ENCODE measurements at regions not wholly inside any gene's neighbourhood (a gene's known extent, or its start where the extent isn't known, plus 50 kb on each side); places are given as distances from the start of the nearest gene placed in this dataset.

- no TSS peak for BruUV-seq (replicated peaks)
- no peaks in the 10 kb centered on the region for H4K20me1 ChIP-seq (replicated peaks; ENCODE audit: control insufficient read depth, insufficient read depth, low read length)
- H3K27ac ChIP-seq (ENCODE audit: extremely low read depth, low read depth, low read length), result no peak overlapping the region
- no peak overlapping the region for H3K9ac ChIP-seq (ENCODE audit: insufficient read depth in 1 of 2, low read depth in 2 of 2, low read length in 2 of 2)
- H3K4me2 ChIP-seq (ENCODE audit: insufficient read depth, low read length), result no peak overlapping the region
- H3K9me1 ChIP-seq (ENCODE audit: control insufficient read depth, insufficient read depth, low read length), result no peaks in the 10 kb centered on the region
- no peak overlapping the region for H2AFZ ChIP-seq (ENCODE audit: low read depth, low read length)
- H3K27me3 ChIP-seq (ENCODE audit: control insufficient read depth in 2 of 2, insufficient read depth in 2 of 2, low read length in 2 of 2), result peaks cover 0 to 11% of the 10 kb centered on the region in 2 experiments; a peak in 1 of 5 replicates
- no peaks in the 10 kb centered on the region for H3K4me1 ChIP-seq (replicated peaks in 1 of 2; ENCODE audit: control insufficient read depth in 2 of 2, insufficient read depth in 2 of 2, low read length in 2 of 2)
- no peak for ATAC-seq
- TF ChIP-seq ZNF609 (CRISPR knock-in tag; IDR thresholded peaks at IDR 0.05; ENCODE audit: borderline replicate concordance) (no peak), CBFB (CRISPR knock-in tag; IDR thresholded peaks at IDR 0.05) (no peak), ZZZ3 (IDR thresholded peaks at IDR 0.05) (no peak), ZFP36 (IDR thresholded peaks at IDR 0.05; ENCODE audit: low read depth, low read length, partially characterized antibody) (no peak), TAF9B (IDR thresholded peaks at IDR 0.05; ENCODE audit: partially characterized antibody) (no peak), BRD4 (IDR thresholded peaks at IDR 0.05) (no peak)
- TF ChIP-seq, protein P1, sequence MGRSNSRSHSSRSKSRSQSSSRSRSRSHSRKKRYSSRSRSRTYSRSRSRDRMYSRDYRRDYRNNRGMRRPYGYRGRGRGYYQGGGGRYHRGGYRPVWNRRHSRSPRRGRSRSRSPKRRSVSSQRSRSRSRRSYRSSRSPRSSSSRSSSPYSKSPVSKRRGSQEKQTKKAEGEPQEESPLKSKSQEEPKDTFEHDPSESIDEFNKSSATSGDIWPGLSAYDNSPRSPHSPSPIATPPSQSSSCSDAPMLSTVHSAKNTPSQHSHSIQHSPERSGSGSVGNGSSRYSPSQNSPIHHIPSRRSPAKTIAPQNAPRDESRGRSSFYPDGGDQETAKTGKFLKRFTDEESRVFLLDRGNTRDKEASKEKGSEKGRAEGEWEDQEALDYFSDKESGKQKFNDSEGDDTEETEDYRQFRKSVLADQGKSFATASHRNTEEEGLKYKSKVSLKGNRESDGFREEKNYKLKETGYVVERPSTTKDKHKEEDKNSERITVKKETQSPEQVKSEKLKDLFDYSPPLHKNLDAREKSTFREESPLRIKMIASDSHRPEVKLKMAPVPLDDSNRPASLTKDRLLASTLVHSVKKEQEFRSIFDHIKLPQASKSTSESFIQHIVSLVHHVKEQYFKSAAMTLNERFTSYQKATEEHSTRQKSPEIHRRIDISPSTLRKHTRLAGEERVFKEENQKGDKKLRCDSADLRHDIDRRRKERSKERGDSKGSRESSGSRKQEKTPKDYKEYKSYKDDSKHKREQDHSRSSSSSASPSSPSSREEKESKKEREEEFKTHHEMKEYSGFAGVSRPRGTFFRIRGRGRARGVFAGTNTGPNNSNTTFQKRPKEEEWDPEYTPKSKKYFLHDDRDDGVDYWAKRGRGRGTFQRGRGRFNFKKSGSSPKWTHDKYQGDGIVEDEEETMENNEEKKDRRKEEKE (IDR thresholded peaks at IDR 0.05; ENCODE audit: borderline replicate concordance in 1 of 2, control insufficient read depth in 1 of 2, low read depth in 2 of 2, low read length in 1 of 2), result no peak
- in situ Hi-C loops (cut with MboI), result no loop called here
- no peak overlapping the region for H3K4me3 ChIP-seq
- intact Hi-C loops (cut with micrococcal nuclease), result no loop called here
- no peak for DNase-seq (ENCODE audit: extremely low read depth in 1 of 4, low spot score in 3 of 4)
- POLR2A ChIA-PET, result no interaction called here
- H3K36me3 ChIP-seq (ENCODE audit: control insufficient read depth, insufficient read depth, low read length), result no peaks in the 10 kb centered on the region
- no peaks in the 10 kb centered on the region for H3K79me2 ChIP-seq (ENCODE audit: control insufficient read depth, insufficient read depth, low read length)
- CTCF ChIA-PET (ENCODE audit: low intra/inter-chr PET ratio), result no interaction called here
- WGBS (ENCODE audit: insufficient coverage, low coverage, missing lambda C conversion rate), result 0% methylated on average over 2 of the region's 2 CpGs
- H3K9me3 ChIP-seq (replicated peaks; ENCODE audit: control insufficient read depth, insufficient read depth, low read depth, low read length), result no peaks in the 10 kb centered on the region
- FAIRE-seq, result no peak
Measured at GRCh38 chr17:14460516-14461226, 159.8 kb downstream of the HS3ST3B1 start.
